GM19467 (cell line): ENCODE measurements at regions not wholly inside any gene's neighbourhood (a gene's known extent, or its start where the extent isn't known, plus 50 kb on each side); places are given as distances from the start of the nearest gene placed in this dataset.
"Not testable (repeated sequence)": the region's sequence is repeated elsewhere in the genome, so short reads cannot be mapped to it uniquely, and the experiment has no call there.

Experiments used
- ATAC-seq: cut with Tn5 transposase; IDR thresholded peaks from one replicate; pipeline ENCODE4 v1.9.1; 2021; ENCODE audit warnings: mild to moderate bottlenecking, moderate library complexity; ENCODE audit not compliant: unreplicated experiment

GRCh38 chr16:22675745-22676540, 138.0 kb upstream of the HS3ST2 start:
- no peak for ATAC-seq

GRCh38 chr16:22677024-22677830, 136.7 kb upstream of the HS3ST2 start:
- no peak for ATAC-seq

GRCh38 chr16:22678311-22678710, 135.7 kb upstream of the HS3ST2 start:
- no peak for ATAC-seq

- ATAC-seq, result no peak
These were observed 132.2 kb upstream of the HS3ST2 start for GRCh38 chr16:22681554-22682291.

GRCh38 chr16:22683258-22683657, 130.7 kb upstream of the HS3ST2 start:
- no peak for ATAC-seq

GRCh38 chr16:22683730-22684573, 130.0 kb upstream of the HS3ST2 start:
- no peak for ATAC-seq

- ATAC-seq, result no peak
These were observed 129.1 kb upstream of the HS3ST2 start for GRCh38 chr16:22684574-22685458.

- no peak for ATAC-seq
These were observed 128.5 kb upstream of the HS3ST2 start for GRCh38 chr16:22685459-22685830.

GRCh38 chr16:22687031-22687530, 126.9 kb upstream of the HS3ST2 start:
- ATAC-seq, result no peak

GRCh38 chr16:22688463-22688862, 125.5 kb upstream of the HS3ST2 start:
- ATAC-seq, result no peak

- no peak for ATAC-seq
These were observed 125.0 kb upstream of the HS3ST2 start for GRCh38 chr16:22688930-22689329.

- ATAC-seq, result no peak
These were observed 122.6 kb upstream of the HS3ST2 start for GRCh38 chr16:22691335-22691734.

- no peak for ATAC-seq
These were observed 121.9 kb upstream of the HS3ST2 start for GRCh38 chr16:22692034-22692433.

- ATAC-seq, result no peak
These were observed 120.9 kb upstream of the HS3ST2 start for GRCh38 chr16:22692916-22693637.

- ATAC-seq, result no peak
These were observed 120.2 kb upstream of the HS3ST2 start for GRCh38 chr16:22693638-22694340.

- no peak for ATAC-seq
These were observed 119.0 kb upstream of the HS3ST2 start for GRCh38 chr16:22694887-22695382.

- ATAC-seq, result not testable (repeated sequence)
These were observed 118.2 kb upstream of the HS3ST2 start for GRCh38 chr16:22695773-22696172.

GRCh38 chr16:22699356-22699755, 114.6 kb upstream of the HS3ST2 start:
- ATAC-seq, result no peak
